ENCODE measurements at regions not wholly inside any gene's neighbourhood (a gene's known extent, or its start where the extent isn't known, plus 50 kb on each side); places are given as distances from the start of the nearest gene placed in this dataset.

GRCh38 chr2:54382601-54383000 lies 73.5 kb upstream of the SPTBN1 start:
- no peak overlapping the region for H2AFZ ChIP-seq (ENCODE audit: low read length)
- H3K4me2 ChIP-seq (ENCODE audit: insufficient read depth, insufficient read length, low read length): no peak overlapping the region
- no peak overlapping the region for H3K27ac Mint-ChIP-seq
- H3K4me1 Mint-ChIP-seq: peaks cover 23 to 36% of the 10 kb centered on the region in 2 experiments
- H3K79me2 ChIP-seq (ENCODE audit: insufficient read depth, low read length): no peaks in the 10 kb centered on the region
- WGBS (ENCODE audit: extremely low coverage, insufficient read length, low lambda C conversion rate): no CpG with 5 or more reads among the region's 4 CpGs
- H2BK15ac ChIP-seq (ENCODE audit: low read depth, low read length): no peak overlapping the region
- no peaks in the 10 kb centered on the region for H3K9me3 ChIP-seq (ENCODE audit: control insufficient read depth, low read depth, low read length)
- H4K8ac ChIP-seq (replicated peaks; ENCODE audit: insufficient read length, low read depth, low read length): no peak overlapping the region
- no peak for TF ChIP-seq CTCF (conservative IDR thresholded peaks at IDR 0.05)
- no peak overlapping the region for H2BK12ac ChIP-seq (ENCODE audit: insufficient read length, low read depth, low read length)
- no peak overlapping the region for H3K18ac ChIP-seq (ENCODE audit: insufficient read length, low read depth, low read length)
- no peak overlapping the region for H3K56ac ChIP-seq (ENCODE audit: insufficient read length, low read depth, low read length)
- no peak overlapping the region for H4K91ac ChIP-seq (ENCODE audit: insufficient read length, low read depth, low read length)
- no peaks in the 10 kb centered on the region for H3K79me1 ChIP-seq (ENCODE audit: insufficient read depth, low read depth, low read length, poor library complexity, severe bottlenecking)
- H2BK20ac ChIP-seq (ENCODE audit: low read depth, low read length, poor library complexity, severe bottlenecking): no peak overlapping the region
- no peak overlapping the region for H3K27ac ChIP-seq (ENCODE audit: insufficient read length, low read depth, low read length)
- H2BK5ac ChIP-seq (ENCODE audit: insufficient read length, low read length): no peak overlapping the region
- no peak overlapping the region for H3K9ac ChIP-seq (ENCODE audit: extremely low read depth, insufficient read length, low read length)
- H3K4me1 ChIP-seq (ENCODE audit: insufficient read depth, low read length): peaks cover 4% of the 10 kb centered on the region; the same call in 1 of the 2 replicates
- DNase-seq: no peak
- no peaks in the 10 kb centered on the region for H3K9me3 Mint-ChIP-seq
- no peak overlapping the region for H3K4me3 Mint-ChIP-seq
- H3K36me3 Mint-ChIP-seq (ENCODE audit: insufficient read depth in 1 of 3, low read depth in 3 of 3): no peaks in the 10 kb centered on the region
- no peak overlapping the region for H2BK120ac ChIP-seq (ENCODE audit: low read depth, low read length, poor library complexity, severe bottlenecking)
- H3K27me3 Mint-ChIP-seq (ENCODE audit: low read depth): no peaks in the 10 kb centered on the region
- H3K4ac ChIP-seq (ENCODE audit: low read depth, low read length): no peak overlapping the region
- no peaks in the 10 kb centered on the region for H4K20me1 ChIP-seq (ENCODE audit: control insufficient read depth, insufficient read depth, insufficient read length)
- no peaks in the 10 kb centered on the region for H3K27me3 ChIP-seq (ENCODE audit: insufficient read depth, low read length)
- no peak overlapping the region for H3K23ac ChIP-seq (ENCODE audit: insufficient read length, low read depth, low read length)
- H3T11ph ChIP-seq (ENCODE audit: low read length): no peak overlapping the region
- H3K14ac ChIP-seq (ENCODE audit: insufficient read depth, low read length): no peak overlapping the region
- H4K5ac ChIP-seq (ENCODE audit: insufficient read length, low read depth, low read length): no peak overlapping the region
- no peaks in the 10 kb centered on the region for H3K23me2 ChIP-seq (ENCODE audit: insufficient read length, low read depth, low read length, poor library complexity, severe bottlenecking)
- no peak overlapping the region for H2AK5ac ChIP-seq (ENCODE audit: insufficient read length, low read length)

Data from H9 (cell line).